OCI-LY3 (cell line): ENCODE measurements at regions not wholly inside any gene's neighbourhood (a gene's known extent, or its start where the extent isn't known, plus 50 kb on each side); places are given as distances from the start of the nearest gene placed in this dataset.

Experiments used
- CTCF ChIP-seq: fragments of 200-600, 300-600 bp; sonication (generic); IDR thresholded peaks from 2 replicates; pipeline ENCODE4 v1.5.1; 2014; ENCODE audit warnings: antibody characterized with exemption, low read length, low read depth
- EZH2phosphoT487 ChIP-seq: fragments of 200-600 bp; shearing (Covaris generic); IDR thresholded peaks from 2 replicates; pipeline ENCODE4 v1.6.1; 2018; ENCODE audit warnings: antibody characterized with exemption, mixed run types, low read depth

DNA sequence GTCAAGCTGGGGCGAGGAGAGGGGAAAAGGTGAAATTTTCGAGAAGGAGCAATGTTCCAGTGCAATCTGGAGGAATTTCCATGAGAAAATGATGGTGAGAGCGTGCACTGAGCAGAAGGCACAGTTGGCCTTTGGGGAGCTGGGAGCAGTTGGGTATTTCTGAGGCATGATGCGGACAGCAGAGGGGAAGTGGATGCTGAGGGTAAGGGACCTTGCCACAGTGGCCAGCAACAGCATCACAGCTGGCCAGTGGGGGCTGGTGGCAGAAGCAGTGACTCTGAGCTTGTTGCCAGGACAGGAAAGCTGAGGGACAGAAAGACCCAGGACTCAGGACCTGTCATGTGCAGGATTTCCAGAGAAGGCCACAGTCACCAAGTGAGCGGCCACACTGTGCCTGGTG lies 98.9 kb downstream of the LSM3 start:
- TF ChIP-seq CTCF (no peak), EZH2phosphoT487 (no peak)
